ENCODE measurements at regions not wholly inside any gene's neighbourhood (a gene's known extent, or its start where the extent isn't known, plus 50 kb on each side); places are given as distances from the start of the nearest gene placed in this dataset.

- Histone ChIP-seq H3K4me3 (replicated peaks; ENCODE audit: insufficient read depth, low read length) (no peak overlapping the region), H3K27me3 (ENCODE audit: insufficient read depth, poor library complexity, severe bottlenecking) (no peaks in the 10 kb centered on the region), H3K27ac (replicated peaks) (no peak overlapping the region)
- no peak for DNase-seq (ENCODE audit: low read depth in 1 of 2, low spot score in 1 of 2)
- TF ChIP-seq CTCF (IDR thresholded peaks at IDR 0.05; ENCODE audit: insufficient read depth, low read length), result no peak
- TF ChIP-seq REST (IDR thresholded peaks at IDR 0.05; ENCODE audit: insufficient replicate concordance, low read depth), result no peak
- no peak for TF ChIP-seq POLR2AphosphoS5 (IDR thresholded peaks at IDR 0.05; ENCODE audit: low read depth)
- TF ChIP-seq SPI1 (IDR thresholded peaks at IDR 0.05; ENCODE audit: borderline replicate concordance, low read depth), result no peak
- TF ChIP-seq GABPA (IDR thresholded peaks at IDR 0.05; ENCODE audit: low read depth), result no peak
These were observed 78.5 kb downstream of the SAMD9 start for GRCh38 chr7:93039282-93039681.

DNA sequence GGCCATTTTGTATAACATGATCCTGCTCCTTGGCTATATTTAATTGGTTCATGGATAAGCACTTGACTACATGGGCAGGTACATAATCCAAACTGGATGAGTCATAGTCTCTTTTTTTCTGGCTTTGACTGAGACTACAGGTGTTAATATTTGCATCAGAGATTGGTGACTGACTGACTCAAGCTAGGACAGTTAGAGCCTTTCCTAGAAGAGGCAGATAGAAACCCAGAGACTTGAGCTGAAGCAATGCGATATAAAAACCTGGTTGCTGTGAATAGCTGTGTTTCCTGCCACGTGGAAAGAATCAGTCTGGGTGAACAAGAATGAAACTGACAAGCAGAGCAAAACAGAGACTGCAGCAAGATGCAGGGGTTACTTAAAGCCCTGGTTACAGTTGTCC is 81.0 kb downstream of the SAMD9 start:
- Histone ChIP-seq H3K4me3 (replicated peaks; ENCODE audit: insufficient read depth, low read length) (no peak overlapping the region), H3K27ac (replicated peaks) (no peak overlapping the region), H3K27me3 (ENCODE audit: insufficient read depth, poor library complexity, severe bottlenecking) (no peaks in the 10 kb centered on the region)
- TF ChIP-seq GABPA (IDR thresholded peaks at IDR 0.05; ENCODE audit: low read depth) (no peak), SPI1 (IDR thresholded peaks at IDR 0.05; ENCODE audit: borderline replicate concordance, low read depth) (no peak), CTCF (IDR thresholded peaks at IDR 0.05; ENCODE audit: insufficient read depth, low read length) (no peak), POLR2AphosphoS5 (IDR thresholded peaks at IDR 0.05; ENCODE audit: low read depth) (no peak), REST (IDR thresholded peaks at IDR 0.05; ENCODE audit: insufficient replicate concordance, low read depth) (no peak)
- DNase-seq (ENCODE audit: low read depth in 1 of 2, low spot score in 1 of 2), result no peak

DNA sequence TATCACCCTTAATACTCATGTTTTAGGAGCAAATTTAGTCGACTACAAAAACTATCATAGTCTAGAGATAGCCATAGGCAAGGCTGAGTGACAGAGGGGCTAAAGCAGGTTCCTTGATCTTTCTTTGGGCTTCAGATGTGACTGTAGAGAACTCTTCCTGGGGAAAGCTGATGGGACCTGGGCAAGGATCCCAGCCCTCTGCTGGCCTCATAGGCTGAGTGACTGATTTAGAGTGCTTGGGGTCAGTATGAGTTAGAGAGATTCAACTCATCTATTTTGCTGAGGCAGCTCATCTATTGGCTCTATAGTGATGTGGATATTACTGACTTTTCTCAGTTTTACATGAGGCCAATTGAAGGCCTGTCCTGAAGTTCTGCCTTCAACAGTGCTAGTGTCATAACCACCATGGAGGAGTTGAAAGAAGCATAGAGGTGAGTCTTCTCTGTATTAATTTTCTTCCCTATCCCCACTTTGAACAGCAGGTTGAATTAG is 81.6 kb downstream of the SAMD9 start:
- no peak for DNase-seq (ENCODE audit: low read depth in 1 of 2, low spot score in 1 of 2)
- Histone ChIP-seq H3K4me3 (replicated peaks; ENCODE audit: insufficient read depth, low read length) (no peak overlapping the region), H3K27ac (replicated peaks) (no peak overlapping the region), H3K27me3 (ENCODE audit: insufficient read depth, poor library complexity, severe bottlenecking) (no peaks in the 10 kb centered on the region)
- no peak for TF ChIP-seq REST (IDR thresholded peaks at IDR 0.05; ENCODE audit: insufficient replicate concordance, low read depth)
- no peak for TF ChIP-seq POLR2AphosphoS5 (IDR thresholded peaks at IDR 0.05; ENCODE audit: low read depth)
- no peak for TF ChIP-seq SPI1 (IDR thresholded peaks at IDR 0.05; ENCODE audit: borderline replicate concordance, low read depth)
- TF ChIP-seq GABPA (IDR thresholded peaks at IDR 0.05; ENCODE audit: low read depth), result no peak
- TF ChIP-seq CTCF (IDR thresholded peaks at IDR 0.05; ENCODE audit: insufficient read depth, low read length), result no peak

Data from HL-60 (cell line).